ENCODE measurements at regions not wholly inside any gene's neighbourhood (a gene's known extent, or its start where the extent isn't known, plus 50 kb on each side); places are given as distances from the start of the nearest gene placed in this dataset.

- ATAC-seq (ENCODE audit: low FRiP score in 2 of 2) (no peak), DNase-seq (no peak)
- Histone ChIP-seq H3K4me1 (no peaks in the 10 kb centered on the region), H3K4me3 (no peak overlapping the region), H3K27ac (no peak overlapping the region), H3K27me3 (no peaks in the 10 kb centered on the region), H3K9me3 (no peaks in the 10 kb centered on the region), H3K36me3 (no peaks in the 10 kb centered on the region)
- TF ChIP-seq CTCF (IDR thresholded peaks at IDR 0.05) (no peak), EP300 (IDR thresholded peaks at IDR 0.05) (no peak), POLR2A (IDR thresholded peaks at IDR 0.05) (no peak), POLR2AphosphoS5 (IDR thresholded peaks at IDR 0.05) (no peak)
- WGBS, 2 donors = 81 to 83% methylated on average over 3 of the region's 3 CpGs
These were observed 295.1 kb downstream of the SHOX2 start for GRCh38 chr3:157810924-157811718.

GRCh38 chr3:157807280-157807679 lies 298.9 kb downstream of the SHOX2 start:
- Histone ChIP-seq H3K27ac (no peak overlapping the region), H3K9me3 (no peaks in the 10 kb centered on the region), H3K4me3 (no peak overlapping the region), H3K27me3 (no peaks in the 10 kb centered on the region), H3K36me3 (no peaks in the 10 kb centered on the region), H3K4me1 (no peaks in the 10 kb centered on the region)
- ATAC-seq (ENCODE audit: low FRiP score in 2 of 2) (no peak), DNase-seq (no peak)
- TF ChIP-seq POLR2AphosphoS5 (IDR thresholded peaks at IDR 0.05) (no peak), EP300 (IDR thresholded peaks at IDR 0.05) (no peak), POLR2A (IDR thresholded peaks at IDR 0.05) (no peak), CTCF (IDR thresholded peaks at IDR 0.05) (no peak)
- WGBS, 2 donors = 59 to 66% methylated on average over 3 of the region's 3 CpGs

GRCh38 chr3:157805538-157805937 lies 300.7 kb downstream of the SHOX2 start:
- DNase-seq (no peak), ATAC-seq (ENCODE audit: low FRiP score in 2 of 2) (no peak)
- WGBS, 2 donors = 76 to 91% methylated on average over 2 of the region's 2 CpGs
- Histone ChIP-seq H3K4me3 (no peak overlapping the region), H3K27me3 (no peaks in the 10 kb centered on the region), H3K4me1 (no peaks in the 10 kb centered on the region), H3K9me3 (no peaks in the 10 kb centered on the region), H3K36me3 (no peaks in the 10 kb centered on the region), H3K27ac (no peak overlapping the region)
- TF ChIP-seq CTCF (IDR thresholded peaks at IDR 0.05) (no peak), POLR2A (IDR thresholded peaks at IDR 0.05) (no peak), POLR2AphosphoS5 (IDR thresholded peaks at IDR 0.05) (no peak)

- ATAC-seq (ENCODE audit: low FRiP score in 2 of 2) (no peak), DNase-seq (no peak)
- 84 to 91% methylated on average over 1 of the region's 1 CpG for WGBS, 2 donors
- no peaks in the 10 kb centered on the region for H3K4me1 ChIP-seq
- H3K4me3 ChIP-seq = no peak overlapping the region
- no peak overlapping the region for H3K27ac ChIP-seq
- H3K36me3 ChIP-seq = no peaks in the 10 kb centered on the region
- H3K9me3 ChIP-seq = no peaks in the 10 kb centered on the region
- no peaks in the 10 kb centered on the region for H3K27me3 ChIP-seq
- no peak for TF ChIP-seq EP300 (IDR thresholded peaks at IDR 0.05)
- TF ChIP-seq POLR2A (IDR thresholded peaks at IDR 0.05) = no peak
- TF ChIP-seq CTCF (IDR thresholded peaks at IDR 0.05) = no peak
- no peak for TF ChIP-seq POLR2AphosphoS5 (IDR thresholded peaks at IDR 0.05)
These were observed 291.6 kb upstream of the VEPH1 start for GRCh38 chr3:157794771-157795170.

- WGBS, 2 donors = 91 to 92% methylated on average over 9 of the region's 9 CpGs
- H3K4me1 ChIP-seq = no peaks in the 10 kb centered on the region
- no peaks in the 10 kb centered on the region for H3K36me3 ChIP-seq
- TF ChIP-seq POLR2AphosphoS5 (IDR thresholded peaks at IDR 0.05) (no peak), POLR2A (IDR thresholded peaks at IDR 0.05) (no peak), CTCF (IDR thresholded peaks at IDR 0.05) (no peak), EP300 (IDR thresholded peaks at IDR 0.05) (no peak)
- DNase-seq (no peak), ATAC-seq (ENCODE audit: low FRiP score in 2 of 2) (no peak)
- H3K27ac ChIP-seq = no peak overlapping the region
- H3K27me3 ChIP-seq = no peaks in the 10 kb centered on the region
- H3K9me3 ChIP-seq = no peaks in the 10 kb centered on the region
- no peak overlapping the region for H3K4me3 ChIP-seq
These were observed 290.5 kb upstream of the VEPH1 start for GRCh38 chr3:157793745-157794144.

Measured in upper lobe of left lung (tissue), 6 donors.